HK-2 (cell line): ENCODE measurements at regions not wholly inside any gene's neighbourhood (a gene's known extent, or its start where the extent isn't known, plus 50 kb on each side); places are given as distances from the start of the nearest gene placed in this dataset.
"Not testable (repeated sequence)": the region's sequence is repeated elsewhere in the genome, so short reads cannot be mapped to it uniquely, and the experiment has no call there.

ENCODE experiments used
- DNase-seq: peaks from one replicate; pipeline ENCODE4 v3.0.0-alpha.2; 2018; ENCODE audit not compliant: unreplicated experiment

- no peak for DNase-seq
Measured at GRCh38 chr5:116740771-116741170, 166.1 kb upstream of the SEMA6A start.

- no peak for DNase-seq
Measured at GRCh38 chr5:116739571-116739970, 164.9 kb upstream of the SEMA6A start.

DNA sequence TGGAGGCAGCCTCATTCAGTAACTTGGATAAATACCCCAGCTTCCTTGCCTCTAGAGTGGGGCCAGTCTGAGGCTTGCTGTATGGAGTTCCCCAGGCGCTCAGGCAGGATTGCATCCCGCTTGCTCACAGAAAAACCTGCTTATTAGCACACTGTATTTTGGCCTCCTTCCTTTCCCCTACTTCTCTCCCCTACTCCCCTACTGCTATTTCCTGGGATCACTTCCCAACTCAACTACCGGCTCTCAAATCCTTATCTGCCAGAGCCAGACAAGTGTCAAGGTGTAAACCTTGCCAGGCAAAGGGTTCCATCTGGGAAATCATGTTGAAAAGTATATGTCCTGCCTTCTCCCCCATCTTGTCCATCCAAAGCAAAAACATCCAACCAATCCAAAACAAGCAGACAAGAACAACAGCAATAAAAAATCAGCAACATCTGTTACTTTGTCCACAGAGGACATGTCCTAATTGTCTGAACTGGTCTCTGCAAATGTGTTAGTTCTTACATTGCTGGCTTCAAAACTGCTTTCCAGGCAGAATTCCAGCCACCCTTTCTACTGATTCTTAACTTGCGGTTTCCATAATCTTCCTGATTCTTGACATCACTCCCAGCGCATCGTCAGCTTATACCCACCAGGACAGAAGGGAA lies 164.1 kb upstream of the SEMA6A start:
- DNase-seq = no peak

GRCh38 chr5:116738239-116738614 lies 163.6 kb upstream of the SEMA6A start:
- DNase-seq = no peak

- DNase-seq = no peak
Measured at GRCh38 chr5:116736671-116737070, 162.0 kb upstream of the SEMA6A start.

- DNase-seq = no peak
Measured at GRCh38 chr5:116733991-116734975, 159.7 kb upstream of the SEMA6A start.

GRCh38 chr5:116732591-116732990 lies 158.0 kb upstream of the SEMA6A start:
- no peak for DNase-seq

DNA sequence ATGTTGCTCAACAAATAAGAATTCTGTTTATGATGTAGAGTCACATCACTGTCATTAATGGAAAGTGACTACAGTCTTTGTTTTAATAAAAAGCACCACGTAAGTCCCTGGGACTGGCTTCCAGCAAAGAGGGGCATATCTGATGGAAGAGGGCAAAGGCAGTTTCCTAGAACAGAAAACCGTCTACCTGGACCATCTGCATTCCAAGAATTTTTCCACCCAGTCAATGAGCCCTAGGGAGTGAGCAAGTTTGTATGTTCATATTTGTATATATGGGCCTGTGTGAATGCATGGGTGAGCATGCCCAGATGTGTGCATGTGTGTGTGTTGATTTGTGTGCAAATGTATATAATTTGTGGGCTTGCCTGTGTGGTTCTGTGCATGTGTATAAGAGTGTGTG lies 156.8 kb upstream of the SEMA6A start:
- no peak for DNase-seq

DNA sequence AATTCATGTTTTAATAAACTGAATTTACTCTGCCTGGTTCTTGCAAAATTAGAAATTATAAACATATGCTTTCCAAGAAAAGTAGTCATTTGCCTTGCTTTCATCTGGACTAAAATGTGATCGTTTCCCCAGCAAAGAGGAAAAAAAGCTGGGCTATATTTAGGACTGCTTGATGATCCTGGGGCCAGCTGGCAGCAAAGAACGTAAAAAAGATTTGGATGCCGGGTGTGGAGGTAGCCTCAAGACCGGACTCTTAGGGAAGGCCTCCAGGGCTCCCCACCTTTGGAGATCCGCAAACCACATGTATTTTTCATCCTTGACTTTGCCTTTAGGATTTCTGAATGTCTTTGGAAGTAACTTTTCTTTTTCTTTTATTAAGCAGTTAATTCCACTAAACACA lies 156.1 kb upstream of the SEMA6A start:
- no peak for DNase-seq

GRCh38 chr5:116730185-116730584 lies 155.6 kb upstream of the SEMA6A start:
- no peak for DNase-seq

DNA sequence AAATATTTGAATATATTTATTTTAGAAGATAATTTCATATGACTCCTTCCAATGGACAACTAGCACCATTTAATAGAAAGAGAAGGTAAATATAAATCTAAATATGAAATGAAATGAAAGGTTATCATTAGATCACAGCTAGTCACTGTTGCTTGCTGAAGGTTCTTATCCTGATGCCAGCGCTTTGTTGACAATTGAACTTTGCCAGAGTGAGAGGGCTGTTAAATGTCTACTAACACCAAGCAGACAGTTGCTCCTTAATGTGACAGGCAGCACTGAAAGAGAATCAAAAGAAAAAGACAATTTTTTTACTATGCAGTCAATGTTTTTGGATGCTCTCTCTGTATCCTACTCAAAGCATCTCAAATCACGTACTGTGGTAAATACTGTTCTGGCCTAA lies 152.6 kb upstream of the SEMA6A start:
- DNase-seq = no peak

- DNase-seq = not testable (repeated sequence)
Measured at GRCh38 chr5:116726180-116726579, 151.6 kb upstream of the SEMA6A start.

- DNase-seq = no peak
Measured at GRCh38 chr5:116724971-116725370, 150.3 kb upstream of the SEMA6A start.

DNA sequence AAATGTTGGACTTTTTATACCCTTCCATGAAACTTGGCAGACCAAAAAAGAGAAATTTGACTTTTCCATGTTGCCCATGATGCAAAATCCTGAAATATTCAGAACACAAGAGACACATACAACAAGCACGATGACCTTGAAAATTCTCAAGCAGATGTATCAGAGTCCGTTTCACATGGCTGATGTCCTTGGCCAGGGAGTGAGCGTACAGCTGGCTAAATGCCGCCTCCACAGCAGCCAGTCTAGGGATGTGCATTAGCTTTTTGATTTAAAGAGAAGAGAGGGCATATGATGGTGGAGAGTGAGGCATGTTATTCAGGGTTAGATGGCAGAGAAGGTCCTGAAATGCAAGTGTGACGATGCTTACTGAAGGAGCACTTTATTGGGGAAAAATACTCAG lies 148.0 kb upstream of the SEMA6A start:
- DNase-seq = no peak

GRCh38 chr5:116719106-116719505 lies 144.5 kb upstream of the SEMA6A start:
- no peak for DNase-seq

- DNase-seq = no peak
Measured at GRCh38 chr5:116718317-116718716, 143.7 kb upstream of the SEMA6A start.

- DNase-seq = no peak
Measured at GRCh38 chr5:116709082-116709481, 134.5 kb upstream of the SEMA6A start.

GRCh38 chr5:116705121-116705519 lies 130.5 kb upstream of the SEMA6A start:
- DNase-seq = not testable (repeated sequence)

DNA sequence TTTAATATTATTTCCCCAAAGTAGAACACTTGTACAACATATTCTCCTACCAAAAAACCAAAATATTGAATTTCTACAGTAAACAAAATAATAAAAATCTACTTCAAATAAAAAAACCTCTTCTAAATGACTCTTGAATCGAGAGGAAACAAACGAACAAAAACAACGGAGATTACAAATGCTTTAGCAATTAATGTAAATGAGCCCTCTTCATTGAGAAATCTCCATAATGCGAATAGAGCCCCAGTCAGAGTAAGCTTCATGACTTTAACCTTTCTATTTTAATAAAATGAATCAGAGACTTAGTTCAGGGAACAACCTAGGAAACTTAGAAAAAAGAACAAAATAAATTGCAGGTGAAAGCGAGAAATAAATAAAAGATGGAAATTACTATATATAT lies 129.3 kb upstream of the SEMA6A start:
- DNase-seq = no peak

DNA sequence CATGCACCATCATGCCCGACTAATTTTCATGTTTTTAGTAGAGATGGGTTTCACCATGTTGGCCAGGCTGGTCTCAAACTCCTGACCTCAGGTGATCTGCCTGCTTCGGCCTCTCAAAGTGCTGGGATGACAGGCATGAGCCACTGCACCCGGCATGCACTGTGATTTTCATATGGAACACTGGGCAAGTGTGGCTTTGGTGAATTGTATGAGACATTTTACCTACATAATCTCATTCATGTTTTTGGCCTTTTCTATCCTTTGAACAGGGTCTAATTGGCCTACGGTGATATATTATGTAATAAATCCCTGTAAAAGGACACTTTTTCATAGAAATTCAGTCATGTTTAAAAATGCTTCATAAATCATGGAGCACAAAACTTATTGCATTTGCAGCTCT lies 128.7 kb upstream of the SEMA6A start:
- DNase-seq = no peak

DNA sequence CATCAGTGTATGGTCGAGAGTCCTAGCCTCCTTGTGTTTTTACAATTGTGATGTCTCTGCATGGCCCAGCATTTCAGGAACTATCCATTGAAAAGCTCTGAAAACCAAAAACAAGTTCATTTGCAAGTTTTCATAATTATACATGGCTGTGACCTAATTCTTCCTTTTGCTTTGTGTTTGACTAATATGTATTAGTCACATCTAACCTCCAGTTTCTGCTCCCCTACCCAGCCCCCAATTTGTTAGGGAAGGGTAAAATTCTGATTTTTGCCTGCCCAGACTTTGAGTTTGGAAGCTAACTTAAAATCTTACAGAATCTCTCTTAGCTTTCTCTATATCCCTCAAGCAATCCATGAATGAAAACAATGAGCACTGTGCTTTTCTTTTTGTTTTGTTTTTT lies 128.2 kb upstream of the SEMA6A start:
- no peak for DNase-seq

- DNase-seq = no peak
Measured at GRCh38 chr5:116699332-116699731, 124.7 kb upstream of the SEMA6A start.

- no peak for DNase-seq
Measured at GRCh38 chr5:116696366-116696765, 121.7 kb upstream of the SEMA6A start.
